HG02870 (cell line): ENCODE measurements at regions not wholly inside any gene's neighbourhood (a gene's known extent, or its start where the extent isn't known, plus 50 kb on each side); places are given as distances from the start of the nearest gene placed in this dataset.

Experiments
- ATAC-seq: cut with Tn5 transposase; IDR thresholded peaks from one replicate; pipeline ENCODE4 v1.9.1; 2021; ENCODE audit warnings: mild to moderate bottlenecking, moderate library complexity; ENCODE audit not compliant: unreplicated experiment

DNA sequence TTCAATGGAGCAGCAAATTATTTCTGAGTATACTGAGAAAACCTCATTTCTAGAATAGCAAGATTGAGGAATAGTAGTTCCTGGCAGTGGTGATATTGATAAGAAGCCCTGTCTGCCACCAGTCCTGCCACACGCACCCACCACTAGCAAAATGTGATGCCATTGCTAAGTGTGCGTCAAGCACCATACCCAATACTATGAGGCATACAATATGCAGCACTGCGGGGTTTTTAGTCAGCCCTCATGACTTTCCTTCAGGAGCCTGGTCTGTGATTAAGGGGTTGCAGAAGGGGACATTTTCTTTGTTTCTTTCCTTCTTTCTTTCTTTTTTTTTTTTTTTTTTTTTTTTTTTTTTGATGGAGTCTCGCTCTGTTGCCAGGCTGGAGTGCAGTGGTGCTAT lies 128.7 kb upstream of the USP38 start:
- no peak for ATAC-seq

DNA sequence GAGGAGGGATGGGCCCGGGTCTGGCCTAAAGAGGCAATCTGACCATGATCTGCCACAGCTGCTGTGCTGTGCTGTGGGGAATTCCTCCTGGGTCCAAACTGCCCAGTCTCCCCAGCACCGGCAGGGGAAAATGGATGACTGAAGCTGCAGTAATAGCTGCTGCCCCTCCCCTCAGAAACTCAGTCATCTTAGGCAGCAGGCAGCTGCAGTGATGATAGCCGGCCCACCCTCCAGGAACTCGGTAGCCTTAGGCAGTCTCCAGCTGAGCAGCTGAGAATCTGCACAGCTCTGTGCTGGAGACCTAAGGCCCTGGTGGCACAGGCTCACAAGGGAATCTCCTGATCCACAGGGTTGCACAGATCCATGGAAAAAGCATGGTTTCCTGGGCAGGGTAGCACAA lies 113.4 kb upstream of the USP38 start:
- no peak for ATAC-seq

DNA sequence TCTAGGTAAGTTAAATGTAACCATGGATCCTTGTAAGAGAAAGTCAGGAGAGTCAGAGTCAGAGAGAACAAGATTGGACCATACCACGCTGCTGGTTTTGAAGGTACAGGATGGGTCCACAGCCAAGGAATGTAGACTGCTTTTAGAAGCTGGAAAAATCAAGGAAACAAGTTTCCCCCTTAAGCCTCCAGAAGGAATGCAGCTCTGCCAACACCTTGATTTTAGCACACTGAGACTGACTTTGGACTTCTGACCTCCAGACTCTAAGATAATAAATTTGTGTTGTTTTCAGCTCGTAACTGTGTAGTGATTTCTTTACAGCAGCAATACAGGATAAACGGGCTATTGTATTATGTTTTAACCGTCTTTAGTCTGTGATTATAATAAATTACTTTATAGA lies 108.0 kb upstream of the USP38 start:
- ATAC-seq, result no peak

DNA sequence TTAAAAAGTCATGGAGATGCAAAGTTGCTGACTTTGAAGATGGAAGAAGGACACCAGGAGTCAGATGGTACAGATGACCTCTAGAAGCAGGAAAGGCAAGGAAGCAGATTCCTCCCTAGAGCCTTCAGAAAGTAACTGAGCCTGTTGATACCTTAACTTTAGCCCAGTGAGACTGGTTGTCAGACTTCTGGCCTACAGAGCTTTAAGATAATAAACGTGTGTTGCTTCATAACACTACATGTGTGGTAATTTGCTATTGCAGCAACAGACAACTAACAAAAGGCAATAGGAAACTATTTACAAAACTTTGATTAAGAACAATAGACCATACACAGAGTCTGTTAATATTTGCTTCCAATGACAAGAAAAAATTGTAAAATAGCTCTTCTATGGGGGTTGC lies 102.0 kb upstream of the USP38 start:
- no peak for ATAC-seq

DNA sequence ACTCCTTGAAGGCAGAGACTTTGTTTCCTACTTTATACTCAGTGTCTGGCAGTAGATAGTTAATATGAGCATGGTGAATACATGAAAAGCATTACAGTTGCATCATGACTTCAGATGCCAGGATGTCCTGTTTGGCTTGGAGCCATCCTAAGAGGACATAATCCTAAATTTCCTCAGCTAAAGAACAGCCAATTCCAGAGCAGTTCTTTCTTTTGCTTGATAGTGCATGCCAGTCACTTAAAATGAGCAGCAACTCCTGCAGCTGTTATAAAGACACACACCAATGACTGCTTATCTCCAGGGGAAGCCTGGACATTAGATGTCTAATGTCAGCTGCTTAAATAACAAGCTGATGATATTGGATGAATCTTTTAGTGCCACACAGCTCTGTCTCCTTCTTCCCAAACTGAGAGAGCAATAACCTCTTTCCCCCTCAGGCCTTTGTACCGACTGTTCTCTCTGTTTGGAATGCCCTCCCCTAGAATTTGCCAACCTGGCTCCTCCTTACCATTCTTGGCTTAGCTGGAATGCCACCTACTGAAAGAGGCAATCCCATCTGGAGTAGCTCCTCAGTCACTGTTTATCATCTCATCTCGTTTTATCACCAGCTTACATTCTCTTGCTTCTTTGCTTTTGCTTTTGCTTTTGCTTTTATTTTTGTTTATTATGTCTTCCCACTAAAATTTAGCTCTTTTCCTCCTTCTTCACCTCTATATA lies 100.8 kb upstream of the USP38 start:
- no peak for ATAC-seq

DNA sequence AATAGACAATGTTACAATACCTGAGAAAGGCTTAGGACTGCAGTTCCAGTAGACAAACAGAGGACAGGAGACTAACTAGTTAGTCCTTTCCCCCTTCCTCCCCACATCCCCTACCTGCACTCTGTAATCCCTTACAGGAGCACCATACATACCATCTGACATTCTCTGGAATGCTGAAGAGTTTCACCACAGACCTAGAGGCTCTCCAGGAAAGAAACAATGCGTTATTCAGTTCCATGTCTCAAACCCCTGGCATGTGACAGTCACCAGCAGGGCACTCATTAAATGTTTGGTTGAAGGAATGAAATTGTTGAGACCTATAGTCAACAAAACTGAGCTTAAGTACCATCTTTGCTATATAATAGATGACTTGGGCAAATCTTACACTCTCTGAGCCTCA lies 100.2 kb upstream of the USP38 start:
- ATAC-seq, result no peak

DNA sequence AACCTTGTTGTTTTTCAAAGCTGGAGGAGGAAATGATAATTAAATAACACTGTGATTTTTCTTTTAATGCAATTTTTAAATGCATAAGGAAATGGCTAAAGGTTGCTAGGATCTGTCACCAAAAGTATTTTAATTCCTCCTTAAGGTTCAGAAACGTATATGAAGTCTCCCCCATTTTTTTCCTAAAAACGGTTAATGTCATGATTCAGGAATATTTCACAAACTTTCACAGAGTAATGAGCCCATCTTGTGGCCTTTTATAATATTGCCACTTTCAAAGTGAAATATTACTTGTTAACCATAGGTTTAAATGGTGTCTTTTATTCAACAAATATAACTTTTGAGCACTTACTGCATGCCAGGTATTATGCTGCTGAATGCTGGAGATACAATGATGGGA lies 99.5 kb upstream of the USP38 start:
- ATAC-seq, result no peak

DNA sequence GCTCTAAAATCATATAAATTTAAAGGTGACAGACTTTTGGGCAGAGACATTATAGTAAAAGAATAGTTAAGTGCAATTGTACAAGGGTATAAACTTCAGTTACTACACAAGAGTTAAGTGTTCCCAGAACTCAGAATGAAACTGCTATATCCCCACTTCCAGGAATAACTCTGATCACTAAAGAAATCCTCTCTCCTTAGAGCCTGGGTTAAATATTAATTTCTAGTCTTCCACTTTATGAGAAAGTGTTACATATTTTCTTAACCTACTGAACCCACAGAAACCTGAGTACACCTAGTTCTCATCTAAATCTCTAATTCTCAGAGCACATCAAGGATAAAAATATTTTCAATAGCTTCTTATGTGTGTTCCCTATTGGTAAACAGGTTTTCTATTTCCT lies 99.1 kb upstream of the USP38 start:
- no peak for ATAC-seq

DNA sequence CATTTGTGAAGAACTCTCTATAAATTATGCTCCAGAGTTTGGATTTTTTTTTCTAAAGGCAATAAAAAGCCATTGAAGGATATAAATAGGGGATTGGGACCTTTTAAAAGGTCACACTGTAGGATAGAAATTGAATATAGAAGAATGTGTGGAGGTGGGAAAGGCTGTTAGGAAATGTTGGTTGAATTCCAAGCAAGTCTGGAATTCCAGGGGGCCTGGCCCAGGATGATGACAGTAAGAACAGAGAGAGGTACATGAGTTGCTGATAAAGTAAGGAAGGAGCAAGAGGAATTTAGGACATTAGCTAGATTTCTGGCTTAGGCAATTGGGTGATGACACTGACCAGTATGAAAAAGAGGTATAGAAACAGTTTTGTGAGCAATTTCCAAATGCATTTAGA lies 95.4 kb upstream of the USP38 start:
- no peak for ATAC-seq

DNA sequence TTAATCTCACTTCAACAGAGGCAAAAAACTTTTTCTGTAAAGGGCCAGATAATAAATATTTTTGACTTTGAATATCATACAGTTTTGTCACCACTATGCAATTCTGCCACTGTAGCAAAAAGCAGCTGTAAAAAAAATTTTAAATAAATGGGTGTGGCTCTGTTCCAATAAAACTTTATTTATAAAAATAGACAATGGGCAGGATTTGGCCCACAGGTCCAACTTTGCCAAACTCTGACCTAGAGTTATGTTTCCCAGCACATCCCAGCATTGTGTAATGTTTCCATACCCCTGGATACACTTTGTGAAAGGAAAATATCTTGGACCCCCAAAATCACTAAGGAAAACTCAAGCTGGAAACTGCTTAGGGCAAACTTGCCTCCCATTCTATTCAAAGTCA lies 94.9 kb upstream of the USP38 start:
- ATAC-seq, result no peak

DNA sequence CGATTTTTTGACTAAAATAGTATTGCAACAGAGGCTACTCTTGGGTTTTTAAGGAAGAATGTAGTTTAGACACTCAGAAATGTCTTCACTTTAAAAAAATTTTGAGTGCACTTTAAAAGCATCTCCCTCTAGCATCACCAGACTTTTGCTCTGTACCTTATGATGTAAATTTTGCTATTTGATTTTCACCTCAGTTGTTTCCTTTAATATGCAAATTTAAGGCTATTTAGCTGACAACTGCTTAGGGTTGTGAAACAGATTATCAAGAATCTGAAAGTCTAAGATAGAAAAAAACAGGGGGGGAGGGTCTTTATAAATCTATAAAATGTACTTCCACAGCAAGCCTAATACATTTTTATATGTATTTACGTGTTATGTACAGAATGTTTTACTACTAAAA lies 92.9 kb upstream of the USP38 start:
- ATAC-seq, result no peak

DNA sequence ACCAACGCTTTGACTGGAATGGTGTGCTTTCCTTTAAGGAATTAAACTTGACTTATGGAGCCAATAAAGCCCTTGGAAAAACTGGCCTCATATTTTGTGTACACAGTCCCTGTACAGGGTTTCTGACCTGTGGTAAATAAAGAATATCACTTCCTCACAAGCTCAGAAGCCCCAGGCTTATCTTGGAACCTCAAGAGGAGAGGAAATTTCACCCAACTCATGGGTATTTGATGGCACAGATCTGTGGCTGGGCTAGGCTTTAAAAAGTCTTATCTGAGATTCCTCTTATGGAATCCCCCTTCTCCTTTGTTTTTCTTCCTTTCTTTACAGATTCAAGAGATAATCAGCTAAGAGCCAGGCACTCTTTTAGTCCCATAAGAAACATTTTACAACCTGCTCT lies 89.3 kb upstream of the USP38 start:
- no peak for ATAC-seq

DNA sequence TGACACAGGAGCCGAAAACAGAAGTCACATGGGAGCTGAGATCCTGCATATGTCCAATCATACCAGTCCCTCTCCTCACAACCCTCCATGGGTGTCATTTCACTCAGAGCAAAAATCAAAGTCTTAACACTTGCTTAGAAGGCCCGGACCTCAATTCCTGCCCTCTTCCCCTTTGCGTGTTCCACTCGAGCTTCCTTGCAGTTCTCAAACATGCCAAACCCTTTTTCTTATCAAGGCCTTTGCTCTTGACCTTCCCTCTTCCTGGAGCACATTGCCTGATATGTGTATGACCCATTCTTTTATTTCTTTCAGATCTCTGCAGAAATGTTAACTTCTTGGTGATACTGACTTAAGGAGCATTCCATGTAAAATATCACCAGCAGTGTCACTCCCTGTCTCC lies 87.0 kb upstream of the USP38 start:
- ATAC-seq, result no peak

DNA sequence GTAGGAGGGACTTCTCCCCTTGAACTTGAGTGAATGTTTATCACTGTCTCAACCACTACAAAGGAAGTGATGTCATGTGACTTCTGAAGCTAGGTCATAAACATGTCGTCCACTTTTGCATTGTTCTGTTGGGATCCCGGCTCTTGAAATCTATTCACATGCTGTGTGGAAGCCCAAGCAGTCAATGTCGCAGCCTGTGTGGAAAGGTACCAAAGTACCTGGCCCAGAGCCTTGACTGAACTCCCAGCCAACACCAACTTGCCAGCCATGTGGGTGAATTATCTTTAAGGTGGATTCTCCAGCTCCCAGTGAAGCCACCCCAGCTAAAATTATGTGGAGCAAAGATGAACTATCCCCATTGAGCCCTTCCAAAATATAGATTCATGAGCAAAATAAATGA lies 85.0 kb upstream of the USP38 start:
- no peak for ATAC-seq

DNA sequence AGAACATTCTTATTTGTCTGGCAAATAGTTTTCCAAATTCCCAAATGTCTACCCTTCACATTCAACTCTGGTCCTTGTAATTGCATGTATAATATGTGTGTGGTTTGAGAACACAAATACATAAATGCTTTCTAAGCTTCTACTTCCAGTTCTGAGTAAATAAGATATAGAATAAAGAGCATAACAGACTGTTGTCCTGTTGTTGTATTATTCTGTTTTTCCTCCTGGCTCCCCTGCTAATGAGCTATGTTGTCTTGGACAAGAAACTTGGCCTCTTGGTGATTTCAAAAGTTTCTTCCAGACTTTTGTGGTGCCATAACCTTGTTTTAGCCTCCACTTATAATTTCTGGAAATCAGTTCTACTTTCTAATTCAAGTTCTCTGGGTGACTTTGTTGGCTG lies 75.3 kb upstream of the USP38 start:
- no peak for ATAC-seq

DNA sequence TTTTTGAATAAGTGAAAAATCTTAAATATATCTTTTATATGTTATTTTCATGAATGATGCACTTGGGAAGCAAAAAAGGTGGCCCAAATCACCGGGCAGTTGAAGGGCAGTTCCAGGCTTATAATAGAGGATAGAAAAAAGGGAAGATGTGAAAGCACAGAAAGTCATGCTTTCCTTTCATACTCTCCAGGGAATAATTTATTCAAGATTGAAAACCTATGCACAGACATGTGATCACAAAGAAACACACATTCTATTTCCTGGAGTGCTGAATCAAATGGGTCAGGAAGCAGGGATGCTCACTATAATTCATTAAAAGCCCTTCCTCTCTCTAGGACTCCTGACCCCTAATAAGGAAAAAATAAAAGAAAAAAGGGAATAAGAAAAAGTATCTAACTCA lies 66.1 kb upstream of the USP38 start:
- ATAC-seq, result no peak

DNA sequence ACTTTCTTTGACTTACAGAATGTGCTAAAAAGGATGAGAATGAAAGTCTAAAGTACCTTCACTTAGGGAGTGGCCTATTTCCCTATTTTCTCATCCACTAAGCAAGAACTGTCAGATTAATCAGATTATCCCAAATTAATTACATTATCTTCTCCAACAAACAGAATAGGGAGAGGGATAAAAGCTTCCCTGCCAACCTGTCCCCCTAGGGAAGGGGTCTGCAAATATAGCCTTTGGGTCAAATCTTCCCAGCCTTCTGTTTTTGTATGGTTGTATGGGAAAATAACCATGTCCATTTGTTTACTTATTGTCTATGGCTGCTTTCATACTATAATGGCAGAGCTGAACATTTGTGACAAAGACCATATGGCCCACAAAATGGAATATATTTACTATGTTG lies 57.1 kb upstream of the USP38 start:
- no peak for ATAC-seq

DNA sequence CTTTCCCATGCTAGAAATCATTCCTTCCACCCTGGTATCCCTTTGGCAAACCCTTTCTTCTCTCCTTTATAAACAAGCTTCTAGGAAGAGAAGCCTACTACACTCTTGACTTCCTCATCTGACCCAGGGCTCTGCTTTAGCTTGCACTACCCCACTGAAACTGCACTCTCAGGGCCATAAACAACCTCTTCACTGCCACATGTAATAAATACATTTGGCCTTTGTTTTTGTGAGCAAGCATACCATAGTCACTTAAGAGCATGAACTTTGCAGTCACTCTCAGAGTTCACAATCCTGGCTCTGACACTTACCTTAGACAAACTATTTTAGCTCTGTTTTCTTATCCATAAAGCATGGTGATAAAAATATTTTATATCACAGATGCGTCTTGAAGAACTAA lies 50.7 kb upstream of the USP38 start:
- no peak for ATAC-seq
